IPS-18c (cell line): ENCODE measurements at regions not wholly inside any gene's neighbourhood (a gene's known extent, or its start where the extent isn't known, plus 50 kb on each side); places are given as distances from the start of the nearest gene placed in this dataset.
"Not testable (repeated sequence)": the region's sequence is repeated elsewhere in the genome, so short reads cannot be mapped to it uniquely, and the experiment has no call there.

Experiments used
- H3K4me3 ChIP-seq: 2 replicates; pipeline ENCODE4 v1.7.0; 2013; ENCODE audit warnings: low read depth, mild to moderate bottlenecking, low read length, moderate library complexity; ENCODE audit not compliant: insufficient read depth
- H3K9me3 ChIP-seq: one replicate; pipeline ENCODE4 v1.6.1; 2013; ENCODE audit warnings: mild to moderate bottlenecking, low read length, moderate library complexity; ENCODE audit not compliant: control insufficient read depth, insufficient read depth

DNA sequence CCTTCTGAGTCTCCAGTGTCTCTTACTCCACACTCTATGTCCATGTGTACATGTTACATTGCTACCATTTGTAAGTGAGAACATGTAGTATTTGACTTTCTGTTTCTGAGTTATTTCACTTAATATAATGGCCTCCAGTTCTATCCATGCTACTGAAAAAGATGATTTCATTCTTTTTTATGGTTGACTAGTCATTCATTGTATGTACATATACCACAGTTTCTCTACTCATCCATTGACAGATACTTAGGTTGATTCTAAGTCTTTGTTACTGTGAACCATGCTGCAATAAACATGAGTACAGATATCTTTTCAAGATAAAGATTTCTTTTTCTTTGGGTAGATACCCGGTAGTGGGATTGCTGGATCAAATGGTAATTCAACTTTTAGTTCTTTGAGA lies 107.1 kb upstream of the CHD1 start:
- Histone ChIP-seq H3K9me3 (no peaks in the 10 kb centered on the region), H3K4me3 (no peak overlapping the region)

DNA sequence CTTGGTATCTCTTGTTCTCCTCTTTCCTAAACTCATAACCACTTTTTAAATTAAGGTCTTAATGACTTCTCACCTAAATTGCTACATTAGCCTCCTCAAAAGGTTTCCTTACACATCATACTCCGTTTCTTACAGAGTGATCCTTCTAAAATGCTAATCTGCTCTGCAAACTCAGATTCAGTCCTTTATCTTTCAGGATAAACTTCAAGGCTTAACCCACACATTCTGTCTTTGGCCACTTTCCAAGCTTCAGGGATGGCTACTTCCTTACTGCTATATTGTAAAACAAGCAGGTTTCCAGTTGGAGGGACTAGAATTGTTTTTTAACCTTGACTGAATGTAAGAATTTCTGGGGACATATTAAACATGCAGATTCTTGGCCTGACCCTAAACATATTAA lies 105.5 kb upstream of the CHD1 start:
- Histone ChIP-seq H3K9me3 (no peaks in the 10 kb centered on the region), H3K4me3 (no peak overlapping the region)

DNA sequence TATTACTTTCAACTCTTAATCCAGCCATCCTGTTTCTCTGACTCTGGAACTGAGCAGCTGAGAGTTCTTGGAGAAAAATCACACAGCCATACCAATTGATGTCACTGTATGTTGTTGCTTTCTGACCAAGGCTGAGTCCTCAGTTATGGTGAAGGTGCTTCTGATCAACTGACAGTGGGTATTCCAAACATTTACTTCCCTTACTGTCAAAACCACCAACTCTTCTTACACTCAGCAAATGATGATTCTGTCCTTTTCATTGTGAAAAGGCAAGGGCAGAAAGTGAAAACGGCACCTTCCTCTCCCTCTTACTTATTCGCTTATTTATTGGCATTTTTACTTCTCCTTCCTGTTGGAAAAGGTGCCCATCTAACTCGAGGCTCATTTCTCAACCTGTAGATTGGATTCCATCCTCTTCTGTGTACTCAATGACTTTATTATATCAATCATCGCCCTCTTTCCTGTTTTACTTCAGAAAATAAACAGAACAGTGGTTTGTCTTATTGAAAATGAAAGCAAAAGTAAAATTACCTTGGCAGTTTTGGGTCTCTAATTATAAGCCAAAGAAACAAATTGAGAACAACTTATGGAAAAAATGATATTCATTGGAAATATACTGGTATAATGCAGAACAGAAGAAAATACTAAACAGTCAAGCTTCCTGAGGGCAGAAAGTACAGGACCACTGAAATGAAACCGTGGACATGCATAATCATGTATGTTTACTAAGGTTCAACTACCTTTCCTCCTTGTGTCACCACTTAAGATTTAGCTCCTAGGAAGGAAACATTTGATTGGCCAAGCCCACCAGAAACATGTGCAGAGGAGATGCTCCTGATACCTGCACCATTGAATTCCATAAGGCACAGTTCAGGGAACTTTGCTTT lies 104.5 kb upstream of the CHD1 start:
- Histone ChIP-seq H3K4me3 (no peak overlapping the region), H3K9me3 (no peaks in the 10 kb centered on the region)

DNA sequence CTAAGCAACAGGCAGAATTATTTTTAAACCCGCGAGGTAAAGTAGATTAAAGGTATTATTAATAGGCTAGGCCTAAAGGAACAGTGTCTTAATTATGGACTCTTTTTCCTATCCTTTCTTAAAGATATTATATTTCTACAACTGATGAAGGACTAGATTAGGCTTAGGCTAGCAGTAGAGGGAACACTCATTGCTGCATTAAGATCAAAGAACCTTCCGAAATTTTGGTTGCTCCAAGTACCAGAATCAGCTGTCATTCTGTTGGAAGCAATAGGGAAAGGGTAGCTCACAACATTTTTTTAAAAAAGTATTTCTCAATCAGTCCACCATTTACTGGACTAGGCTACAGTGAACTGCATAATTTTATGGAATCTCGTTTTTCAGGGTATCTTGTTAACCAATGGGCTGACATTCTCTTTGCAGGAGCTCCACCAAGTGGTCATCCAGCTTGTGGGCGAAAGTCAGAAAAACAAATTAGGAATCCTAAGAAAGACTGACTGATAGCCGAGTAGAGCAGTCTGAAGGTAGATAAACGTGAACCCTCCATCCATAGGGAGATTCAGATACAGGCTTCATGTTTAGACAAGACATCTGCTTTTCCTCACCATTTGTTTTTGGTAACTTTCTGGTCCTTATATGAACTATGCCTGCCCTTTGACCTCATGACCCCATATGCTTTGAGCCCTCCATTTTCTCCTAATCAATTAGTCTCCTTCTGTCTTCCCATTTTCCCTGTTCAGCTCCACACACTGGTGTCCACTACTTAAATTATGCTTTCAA lies 103.6 kb upstream of the CHD1 start:
- H3K9me3 ChIP-seq = no peaks in the 10 kb centered on the region
- no peak overlapping the region for H3K4me3 ChIP-seq

DNA sequence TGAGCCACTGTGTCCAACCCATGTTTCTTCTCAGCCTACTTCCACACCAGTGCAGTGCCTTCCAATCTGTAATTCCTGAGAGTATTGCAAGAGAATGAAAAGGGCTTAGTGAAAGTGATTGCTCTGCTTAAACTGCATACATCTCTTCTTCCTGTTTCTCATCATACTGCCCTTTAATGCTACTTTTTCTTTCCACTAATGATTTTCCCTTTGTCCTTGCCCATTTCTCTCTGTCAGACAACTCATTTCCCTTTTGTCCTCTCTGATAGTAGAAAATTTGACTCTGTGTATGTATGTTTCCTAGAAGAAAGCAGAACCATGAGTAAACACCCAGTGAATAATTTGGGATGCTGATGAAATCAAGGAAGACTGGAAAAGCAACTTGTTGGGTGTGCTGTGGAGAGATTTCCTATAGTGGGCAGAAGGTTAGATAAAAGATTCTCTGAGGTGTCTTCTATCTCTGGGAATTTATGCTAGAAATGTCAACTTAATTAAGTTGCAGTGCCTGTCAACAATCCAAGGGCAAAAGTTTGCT lies 102.2 kb upstream of the CHD1 start:
- H3K4me3 ChIP-seq = no peak overlapping the region
- H3K9me3 ChIP-seq = no peaks in the 10 kb centered on the region

DNA sequence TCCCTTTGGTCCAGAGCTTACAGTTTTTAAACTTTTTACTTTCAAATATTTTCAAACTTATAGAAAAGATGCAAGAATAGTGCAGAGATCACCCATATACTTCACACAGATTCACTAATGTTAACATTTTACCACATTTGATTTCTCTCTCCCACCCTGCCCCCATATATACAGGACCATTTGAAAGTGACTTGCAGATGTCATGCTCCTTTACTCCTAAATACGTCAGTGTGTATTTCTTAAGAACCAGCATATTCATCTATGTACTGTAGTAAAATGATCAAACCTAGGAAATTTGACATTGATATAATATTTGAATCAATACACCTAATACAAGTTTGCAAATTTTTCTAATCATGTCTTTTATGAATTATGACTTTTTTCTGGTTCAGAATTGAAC lies 100.4 kb upstream of the CHD1 start:
- H3K4me3 ChIP-seq = no peak overlapping the region
- no peaks in the 10 kb centered on the region for H3K9me3 ChIP-seq

DNA sequence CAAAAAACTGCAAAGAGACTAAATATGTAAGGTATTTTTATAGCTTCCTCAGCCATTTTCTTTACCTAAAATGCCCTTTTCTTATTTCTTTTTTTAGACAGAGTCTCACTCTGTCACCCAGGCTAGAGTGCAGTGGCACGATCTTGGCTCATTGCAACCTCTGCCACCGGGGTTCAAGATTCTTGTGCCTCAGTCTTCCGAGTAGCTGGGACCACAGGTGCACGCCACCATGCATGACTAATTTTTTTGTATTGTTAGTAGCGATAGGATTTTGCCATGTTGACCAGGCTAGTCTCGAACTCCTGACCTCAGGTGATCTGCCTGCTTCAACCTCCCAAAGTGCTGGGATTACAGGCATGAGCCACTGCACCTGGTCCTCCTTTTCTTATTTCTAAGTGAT lies 99.4 kb upstream of the CHD1 start:
- H3K9me3 ChIP-seq, H3K4me3 ChIP-seq: not testable (repeated sequence)

DNA sequence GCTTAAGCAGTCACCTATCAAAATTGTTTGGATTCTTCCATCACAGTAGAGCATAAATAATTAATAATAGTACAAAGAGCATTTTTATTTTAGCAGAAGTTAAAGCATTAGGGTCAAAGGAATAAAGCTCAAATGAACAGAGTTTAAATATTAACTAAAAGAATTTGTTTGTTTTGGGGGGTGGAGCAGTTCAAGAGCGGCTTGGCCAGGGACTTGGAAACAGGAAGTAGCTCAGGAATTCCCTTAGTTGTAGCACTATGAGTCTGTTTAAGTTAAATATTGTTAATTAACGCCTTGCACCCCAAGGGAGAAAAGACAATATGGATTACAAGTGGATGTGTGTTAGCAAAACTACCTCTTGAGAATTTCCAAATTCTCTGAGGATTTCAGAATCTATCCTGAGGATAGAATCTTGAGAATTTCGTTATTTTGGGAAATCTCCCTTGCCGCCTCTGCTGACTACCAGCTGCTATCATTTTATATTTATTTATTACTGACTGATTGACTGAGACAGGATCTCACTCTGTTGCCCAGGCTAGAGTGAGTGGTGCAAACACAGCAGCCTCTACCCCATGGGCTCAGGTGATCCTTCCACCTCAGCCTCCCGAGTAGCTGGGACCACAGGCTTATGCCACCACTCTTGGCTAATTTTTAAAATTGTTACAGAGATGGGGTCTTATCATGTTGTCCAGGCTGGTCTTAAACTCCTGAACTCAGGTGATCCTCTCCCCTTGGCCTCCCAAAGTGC lies 96.7 kb upstream of the CHD1 start:
- Histone ChIP-seq H3K4me3 (no peak overlapping the region), H3K9me3 (no peaks in the 10 kb centered on the region)

DNA sequence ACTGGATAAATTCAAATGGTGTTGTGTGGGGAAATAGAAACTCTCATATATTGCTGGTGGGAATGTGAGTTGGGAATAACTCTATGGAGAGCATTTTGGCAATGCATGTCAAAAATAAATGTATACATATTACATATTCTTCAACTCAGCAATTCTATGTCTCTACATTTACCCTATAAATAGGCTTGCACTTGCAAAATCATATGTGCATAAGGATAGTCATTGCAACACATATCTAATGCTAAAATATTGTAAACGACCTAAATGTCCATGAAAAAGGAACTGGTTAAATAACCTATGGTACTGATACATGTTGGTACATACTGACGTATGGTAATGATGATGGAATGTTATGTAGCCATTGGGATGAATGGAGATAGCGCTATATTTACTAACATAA lies 94.5 kb upstream of the CHD1 start:
- H3K9me3 ChIP-seq = no peaks in the 10 kb centered on the region
- H3K4me3 ChIP-seq = no peak overlapping the region

DNA sequence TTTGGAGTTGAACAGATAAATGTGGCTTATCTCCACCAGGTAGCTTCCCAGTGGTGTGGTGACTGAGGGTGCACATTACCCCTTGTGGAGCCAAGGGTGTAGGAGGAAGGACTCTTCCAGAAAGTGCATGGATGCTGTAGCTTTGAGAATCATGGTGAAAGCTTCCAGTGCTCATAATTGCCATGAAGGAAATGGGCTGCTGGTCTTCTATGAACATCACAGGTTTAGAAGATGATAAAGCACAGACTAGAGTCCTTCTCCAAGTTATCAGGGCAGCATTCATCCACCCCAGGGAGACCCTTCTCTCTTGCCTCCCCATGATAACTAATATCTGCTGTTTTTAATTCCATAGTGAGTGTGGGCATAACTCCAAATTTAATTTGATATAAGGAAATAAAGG lies 93.4 kb upstream of the CHD1 start:
- Histone ChIP-seq H3K9me3 (no peaks in the 10 kb centered on the region), H3K4me3 (no peak overlapping the region)

DNA sequence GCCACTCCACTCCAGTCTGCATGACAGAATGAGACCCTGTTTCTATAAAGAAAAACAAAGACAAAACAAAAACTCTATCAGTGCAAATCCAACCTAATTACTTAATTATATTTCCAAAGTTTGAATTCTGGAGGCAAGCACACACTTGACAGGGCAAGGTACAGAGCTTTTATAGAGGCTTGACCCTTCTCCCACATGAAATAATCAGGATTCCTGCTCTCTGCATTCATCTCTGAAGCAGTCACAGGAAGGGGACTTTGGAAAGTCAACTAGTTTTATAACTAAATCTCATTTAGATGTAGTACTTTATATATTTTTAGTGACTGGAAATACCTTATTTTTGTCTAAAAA lies 91.9 kb upstream of the CHD1 start:
- H3K4me3 ChIP-seq = no peak overlapping the region
- peaks cover 2% of the 10 kb centered on the region for H3K9me3 ChIP-seq

DNA sequence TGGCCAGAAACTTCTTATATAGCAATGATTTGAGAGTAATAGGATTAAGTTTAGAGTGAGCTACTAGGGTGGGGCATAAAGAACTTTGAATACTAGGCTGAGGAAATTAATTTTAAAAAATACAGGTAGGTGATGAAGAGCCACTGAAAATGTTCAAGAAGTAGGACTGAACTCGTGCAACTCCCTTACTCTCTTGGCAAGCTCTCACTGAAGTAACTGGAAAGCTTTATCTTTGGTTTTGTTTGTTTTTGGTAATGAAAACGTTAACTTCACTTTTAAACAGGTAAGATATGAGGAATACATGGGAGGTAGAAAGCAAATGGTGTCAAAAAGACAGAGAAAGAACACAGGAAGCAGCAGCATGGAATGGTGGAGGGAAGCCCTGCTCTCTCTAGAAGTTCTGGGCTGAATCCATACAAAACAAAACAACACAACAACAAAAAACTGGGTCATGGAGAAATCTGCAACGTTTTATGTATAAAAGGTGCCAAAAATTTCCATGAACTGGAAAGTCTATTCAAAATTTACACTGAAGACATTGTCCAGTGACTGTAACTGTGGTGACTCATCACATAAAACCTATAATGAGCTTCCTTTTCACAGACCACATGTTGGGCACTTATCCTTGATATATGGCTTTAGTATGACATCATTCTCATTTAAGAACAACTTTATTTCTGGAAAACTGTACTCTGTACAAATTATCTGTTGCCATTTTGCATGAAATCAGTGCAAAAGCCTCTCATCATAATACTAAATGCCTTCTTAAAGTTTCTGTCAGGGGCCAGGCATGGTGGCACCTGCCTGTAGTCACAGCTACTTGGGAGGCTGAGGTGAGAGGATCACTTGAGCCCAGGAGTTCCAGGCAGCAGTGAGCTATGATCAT lies 91.2 kb upstream of the CHD1 start:
- Histone ChIP-seq H3K9me3 (peaks cover 2% of the 10 kb centered on the region), H3K4me3 (no peak overlapping the region)

DNA sequence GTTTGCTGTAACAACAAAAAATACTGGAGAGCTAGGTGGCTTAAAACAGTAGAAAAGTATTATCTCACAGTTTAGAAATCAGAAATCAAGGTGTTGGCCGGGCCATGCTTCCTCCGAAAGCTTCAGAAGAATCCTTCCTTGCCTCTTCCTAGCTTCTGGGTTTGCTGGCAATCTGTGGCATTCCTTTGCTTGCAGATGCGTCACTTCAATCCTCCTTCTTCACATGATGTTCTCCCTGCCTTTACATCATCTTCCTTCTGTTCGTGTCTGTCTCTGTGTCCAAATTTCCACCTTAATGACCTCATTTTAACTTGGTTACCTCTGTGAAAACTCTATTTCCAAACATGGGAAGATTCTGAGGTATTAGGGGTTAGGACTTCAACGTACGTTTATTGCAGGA lies 90.4 kb upstream of the CHD1 start:
- no peak overlapping the region for H3K4me3 ChIP-seq
- H3K9me3 ChIP-seq = peaks cover 2% of the 10 kb centered on the region

DNA sequence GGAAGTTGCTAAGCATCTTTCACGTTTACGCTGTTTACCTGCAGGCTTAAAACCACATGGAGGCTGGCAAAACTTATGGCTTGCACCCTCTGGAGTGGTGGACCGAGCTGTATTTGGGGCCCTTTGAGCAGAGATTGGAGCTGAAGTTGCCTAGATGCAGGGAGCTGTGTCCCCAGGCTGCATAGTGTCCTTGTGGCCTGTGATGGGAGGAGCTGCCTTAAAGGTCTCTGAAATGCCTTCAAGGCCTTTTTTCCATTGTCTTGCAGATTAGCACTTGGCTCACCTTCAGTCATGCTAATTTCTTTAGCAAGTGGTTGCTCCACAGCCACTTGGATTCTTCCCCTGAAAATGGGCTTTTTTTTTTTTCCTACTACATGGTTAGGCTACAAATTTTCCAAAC lies 81.5 kb upstream of the CHD1 start:
- H3K4me3 ChIP-seq = peak overlapping the region; percentile 0; the same call in 1 of the 2 replicates
- peaks cover 3% of the 10 kb centered on the region for H3K9me3 ChIP-seq

DNA sequence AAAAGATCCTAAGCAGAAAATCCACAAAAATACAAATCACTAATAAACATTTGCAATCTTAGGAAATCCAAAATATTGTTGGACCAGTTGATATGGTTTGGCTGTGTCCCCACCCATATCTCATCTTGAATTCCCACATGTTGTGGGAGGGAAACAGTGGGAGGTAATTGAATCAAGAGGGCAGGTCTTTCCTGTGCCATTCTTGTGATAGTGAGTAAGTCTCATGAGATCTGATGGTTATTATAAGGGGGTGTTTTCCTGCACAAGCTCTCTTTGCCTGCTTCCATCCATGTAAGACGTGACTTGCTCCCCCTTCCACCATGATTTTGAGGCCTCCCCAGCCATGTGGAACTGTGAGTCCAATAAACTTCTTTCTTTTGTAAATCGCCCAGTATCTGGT lies 79.2 kb upstream of the CHD1 start:
- not testable (repeated sequence) for H3K9me3 ChIP-seq, H3K4me3 ChIP-seq

DNA sequence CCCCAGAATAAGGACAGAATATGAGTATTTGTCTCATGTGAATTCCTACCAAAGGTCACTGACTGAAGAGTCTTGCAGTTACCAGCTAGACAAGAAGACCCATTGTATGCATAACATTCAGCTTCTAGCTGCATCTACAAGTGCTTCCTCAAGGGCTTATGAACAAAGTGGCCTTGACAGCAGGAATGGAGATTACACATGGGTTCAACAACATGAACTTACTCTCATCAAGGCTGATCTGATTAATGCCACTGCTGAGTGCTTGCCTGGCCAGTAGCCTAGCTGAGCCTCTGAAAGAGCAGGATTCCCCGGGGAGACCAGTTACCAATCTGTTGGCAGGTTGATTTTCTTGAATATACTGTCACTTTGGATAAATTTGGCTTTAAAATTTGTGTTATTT lies 76.7 kb upstream of the CHD1 start:
- Histone ChIP-seq H3K4me3 (no peak overlapping the region), H3K9me3 (peaks cover 3% of the 10 kb centered on the region)

DNA sequence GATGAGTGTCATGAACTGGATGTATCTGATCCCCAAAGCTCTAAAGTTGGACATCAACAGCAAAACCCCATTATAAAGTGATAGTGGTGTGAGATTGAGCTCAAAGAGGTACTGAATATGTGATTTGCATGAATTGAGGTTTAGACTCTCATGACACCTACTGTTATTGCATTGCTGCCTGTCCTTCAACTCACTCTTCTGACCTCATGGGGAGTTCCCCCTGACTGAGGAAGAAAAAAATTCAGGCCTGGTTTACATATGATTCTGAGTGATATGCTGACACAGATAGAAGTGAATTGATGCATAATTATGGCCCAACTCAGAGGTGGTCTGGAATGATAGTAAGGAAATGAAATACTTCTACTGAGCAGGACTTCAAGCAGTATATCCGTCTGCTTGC lies 76.2 kb upstream of the CHD1 start:
- no peak overlapping the region for H3K4me3 ChIP-seq
- peaks cover 2% of the 10 kb centered on the region for H3K9me3 ChIP-seq
